ENCODE measurements at regions not wholly inside any gene's neighbourhood (a gene's known extent, or its start where the extent isn't known, plus 50 kb on each side); places are given as distances from the start of the nearest gene placed in this dataset.
"Not testable (repeated sequence)": the region's sequence is repeated elsewhere in the genome, so short reads cannot be mapped to it uniquely, and the experiment has no call there.

- no peak for DNase-seq
These were observed 201.3 kb downstream of the SLITRK6 start for GRCh38 chr13:85597790-85598500.

GRCh38 chr13:85592211-85592610 is 207.0 kb downstream of the SLITRK6 start:
- DNase-seq, result no peak

GRCh38 chr13:85590231-85590931 is 208.8 kb downstream of the SLITRK6 start:
- DNase-seq, result no peak

GRCh38 chr13:85589021-85589420 is 210.2 kb downstream of the SLITRK6 start:
- DNase-seq, result no peak

GRCh38 chr13:85588359-85588758 is 210.9 kb downstream of the SLITRK6 start:
- DNase-seq, result no peak

- DNase-seq, result no peak
These were observed 212.4 kb downstream of the SLITRK6 start for GRCh38 chr13:85586856-85587255.

GRCh38 chr13:85586422-85586831 is 212.8 kb downstream of the SLITRK6 start:
- DNase-seq, result no peak

- DNase-seq, result no peak
These were observed 216.3 kb downstream of the SLITRK6 start for GRCh38 chr13:85582890-85583289.

- no peak for DNase-seq
These were observed 224.1 kb downstream of the SLITRK6 start for GRCh38 chr13:85575110-85575509.

- no peak for DNase-seq
These were observed 231.3 kb downstream of the SLITRK6 start for GRCh38 chr13:85567909-85568308.

- no peak for DNase-seq
These were observed 233.6 kb downstream of the SLITRK6 start for GRCh38 chr13:85565652-85566051.

- DNase-seq, result no peak
These were observed 234.6 kb downstream of the SLITRK6 start for GRCh38 chr13:85564598-85564997.

- DNase-seq, result no peak
These were observed 236.9 kb downstream of the SLITRK6 start for GRCh38 chr13:85562282-85562681.

GRCh38 chr13:85557691-85558467 is 241.3 kb downstream of the SLITRK6 start:
- no peak for DNase-seq

GRCh38 chr13:85551012-85551411 is 248.2 kb downstream of the SLITRK6 start:
- no peak for DNase-seq

GRCh38 chr13:85549819-85550218 is 249.4 kb downstream of the SLITRK6 start:
- no peak for DNase-seq

- DNase-seq, result not testable (repeated sequence)
These were observed 250.4 kb downstream of the SLITRK6 start for GRCh38 chr13:85548845-85549244.

GRCh38 chr13:85545771-85546170 is 253.4 kb downstream of the SLITRK6 start:
- no peak for DNase-seq

- DNase-seq, result no peak
These were observed 254.5 kb downstream of the SLITRK6 start for GRCh38 chr13:85544756-85545155.

- DNase-seq, result no peak
These were observed 256.1 kb downstream of the SLITRK6 start for GRCh38 chr13:85543144-85543543.

- no peak for DNase-seq
These were observed 257.7 kb downstream of the SLITRK6 start for GRCh38 chr13:85541476-85541875.

- no peak for DNase-seq
These were observed 260.3 kb downstream of the SLITRK6 start for GRCh38 chr13:85538957-85539356.

- DNase-seq, result no peak
These were observed 261.6 kb downstream of the SLITRK6 start for GRCh38 chr13:85537601-85538000.

- DNase-seq, result no peak
These were observed 262.5 kb downstream of the SLITRK6 start for GRCh38 chr13:85536706-85537105.
